ENCODE measurements at regions not wholly inside any gene's neighbourhood (a gene's known extent, or its start where the extent isn't known, plus 50 kb on each side); places are given as distances from the start of the nearest gene placed in this dataset.
"Not testable (repeated sequence)": the region's sequence is repeated elsewhere in the genome, so short reads cannot be mapped to it uniquely, and the experiment has no call there.

DNA sequence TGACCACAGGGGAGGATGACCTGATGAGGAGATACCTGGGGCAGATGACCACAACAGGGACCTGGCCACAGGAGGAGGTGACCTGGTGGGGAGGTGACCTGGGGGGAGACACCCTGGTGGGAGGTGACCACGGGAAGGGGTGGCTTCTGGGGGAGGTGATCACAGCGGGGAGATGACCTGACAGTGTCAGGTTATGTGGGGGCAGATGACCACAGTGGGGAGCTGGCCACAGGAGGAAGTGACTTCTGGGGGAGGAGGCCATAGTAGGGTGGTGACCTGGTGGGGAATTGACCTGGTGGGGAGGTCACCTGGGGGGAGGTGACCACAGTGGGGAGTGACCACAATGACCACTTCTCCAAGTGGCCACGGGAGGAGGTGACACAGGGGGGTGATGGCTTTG lies 4381.5 kb upstream of the TPTE start:
- H3K27me3 Mint-ChIP-seq (ENCODE audit: insufficient read depth, unreplicated experiment); H3K36me3 Mint-ChIP-seq (ENCODE audit: insufficient read depth, unreplicated experiment); POLR2A ChIA-PET; H3K9me3 Mint-ChIP-seq (ENCODE audit: unreplicated experiment); H3K27ac Mint-ChIP-seq (ENCODE audit: low read depth, unreplicated experiment); H3K4me3 Mint-ChIP-seq (ENCODE audit: unreplicated experiment); intact Hi-C loops (cut with micrococcal nuclease); H3K4me1 Mint-ChIP-seq (ENCODE audit: insufficient read depth, unreplicated experiment); BruUV-seq (replicated peaks); CTCF ChIA-PET; DNase-seq (ENCODE audit: unreplicated experiment): not testable (repeated sequence)

DNA sequence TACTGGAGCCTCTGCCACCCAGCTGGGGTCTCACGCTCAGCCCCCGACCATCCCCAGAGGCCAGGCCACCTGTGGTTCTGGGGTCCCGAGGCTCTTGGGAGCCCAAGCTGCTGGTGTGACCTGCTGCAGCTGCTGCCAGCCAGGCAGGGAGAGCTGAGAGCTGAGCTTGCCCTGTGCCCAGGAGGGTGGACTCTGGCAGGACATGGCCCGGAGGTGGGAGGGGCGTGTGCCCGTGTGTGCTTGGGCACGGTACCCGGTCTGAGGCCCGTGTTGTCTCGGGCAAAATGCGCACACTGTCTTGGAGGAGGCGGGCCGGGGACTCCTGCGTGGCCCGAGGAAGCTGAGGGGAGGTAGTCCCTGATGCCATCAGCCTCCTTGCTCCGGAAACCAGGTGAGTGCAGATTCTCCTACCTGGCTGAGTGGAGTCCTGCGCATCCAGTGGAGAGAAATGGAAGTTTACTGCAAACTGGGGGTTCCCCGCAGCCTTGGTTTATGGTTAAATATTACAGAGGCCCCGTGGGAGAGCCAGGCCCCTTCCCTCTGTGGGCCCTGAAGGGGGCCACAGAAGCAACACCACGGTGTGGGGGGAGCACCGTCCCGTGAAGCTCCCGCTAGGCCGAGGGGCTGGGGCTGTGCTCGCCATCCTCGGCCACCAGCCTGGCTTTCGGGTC lies 4380.8 kb upstream of the TPTE start:
- CTCF ChIA-PET; H3K27ac Mint-ChIP-seq (ENCODE audit: low read depth, unreplicated experiment); H3K4me1 Mint-ChIP-seq (ENCODE audit: insufficient read depth, unreplicated experiment); POLR2A ChIA-PET; H3K36me3 Mint-ChIP-seq (ENCODE audit: insufficient read depth, unreplicated experiment); BruUV-seq (replicated peaks); H3K9me3 Mint-ChIP-seq (ENCODE audit: unreplicated experiment); DNase-seq (ENCODE audit: unreplicated experiment); H3K4me3 Mint-ChIP-seq (ENCODE audit: unreplicated experiment); H3K27me3 Mint-ChIP-seq (ENCODE audit: insufficient read depth, unreplicated experiment); intact Hi-C loops (cut with micrococcal nuclease): not testable (repeated sequence)

DNA sequence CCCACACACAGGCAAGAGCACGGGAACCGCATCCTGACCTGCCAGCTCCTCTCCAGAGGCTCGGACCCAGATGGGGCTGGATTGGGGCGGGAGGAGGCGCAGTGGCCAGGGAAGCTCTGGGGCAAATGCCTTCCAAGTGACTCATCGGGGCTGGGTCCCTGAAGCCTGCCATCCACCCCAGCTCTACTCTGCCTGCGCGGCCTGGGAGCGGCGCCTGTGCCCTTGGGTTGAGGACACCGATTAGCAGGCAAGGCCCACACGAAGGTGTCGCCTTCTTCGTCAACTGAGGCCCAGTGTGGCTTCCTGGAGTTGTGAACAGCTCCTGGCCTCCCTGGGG lies 4380.3 kb upstream of the TPTE start:
- H3K9me3 Mint-ChIP-seq (ENCODE audit: unreplicated experiment); DNase-seq (ENCODE audit: unreplicated experiment); H3K4me3 Mint-ChIP-seq (ENCODE audit: unreplicated experiment); H3K4me1 Mint-ChIP-seq (ENCODE audit: insufficient read depth, unreplicated experiment); H3K36me3 Mint-ChIP-seq (ENCODE audit: insufficient read depth, unreplicated experiment); H3K27me3 Mint-ChIP-seq (ENCODE audit: insufficient read depth, unreplicated experiment); POLR2A ChIA-PET; CTCF ChIA-PET; BruUV-seq (replicated peaks); H3K27ac Mint-ChIP-seq (ENCODE audit: low read depth, unreplicated experiment); intact Hi-C loops (cut with micrococcal nuclease): not testable (repeated sequence)

DNA sequence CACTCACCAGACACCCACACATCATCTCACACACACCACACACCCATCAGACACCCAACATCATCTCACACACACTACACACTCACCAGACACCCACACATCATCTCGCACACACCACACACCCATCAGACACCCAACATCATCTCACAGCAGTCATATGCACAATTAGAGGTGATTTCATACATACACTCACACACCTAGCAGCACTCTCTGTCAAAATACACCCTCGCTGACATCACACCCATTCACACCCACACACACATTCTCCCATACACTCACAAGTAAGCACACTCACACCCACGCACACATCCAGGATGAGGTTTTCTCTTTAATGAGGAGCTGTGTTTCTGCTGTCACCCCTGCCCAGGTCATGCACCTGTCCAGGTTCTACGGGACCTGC lies 4368.2 kb upstream of the TPTE start:
- DNase-seq (ENCODE audit: unreplicated experiment); POLR2A ChIA-PET; H3K27me3 Mint-ChIP-seq (ENCODE audit: insufficient read depth, unreplicated experiment); CTCF ChIA-PET; H3K36me3 Mint-ChIP-seq (ENCODE audit: insufficient read depth, unreplicated experiment); H3K4me3 Mint-ChIP-seq (ENCODE audit: unreplicated experiment); H3K9me3 Mint-ChIP-seq (ENCODE audit: unreplicated experiment); intact Hi-C loops (cut with micrococcal nuclease); H3K27ac Mint-ChIP-seq (ENCODE audit: low read depth, unreplicated experiment); BruUV-seq (replicated peaks); H3K4me1 Mint-ChIP-seq (ENCODE audit: insufficient read depth, unreplicated experiment): not testable (repeated sequence)

DNA sequence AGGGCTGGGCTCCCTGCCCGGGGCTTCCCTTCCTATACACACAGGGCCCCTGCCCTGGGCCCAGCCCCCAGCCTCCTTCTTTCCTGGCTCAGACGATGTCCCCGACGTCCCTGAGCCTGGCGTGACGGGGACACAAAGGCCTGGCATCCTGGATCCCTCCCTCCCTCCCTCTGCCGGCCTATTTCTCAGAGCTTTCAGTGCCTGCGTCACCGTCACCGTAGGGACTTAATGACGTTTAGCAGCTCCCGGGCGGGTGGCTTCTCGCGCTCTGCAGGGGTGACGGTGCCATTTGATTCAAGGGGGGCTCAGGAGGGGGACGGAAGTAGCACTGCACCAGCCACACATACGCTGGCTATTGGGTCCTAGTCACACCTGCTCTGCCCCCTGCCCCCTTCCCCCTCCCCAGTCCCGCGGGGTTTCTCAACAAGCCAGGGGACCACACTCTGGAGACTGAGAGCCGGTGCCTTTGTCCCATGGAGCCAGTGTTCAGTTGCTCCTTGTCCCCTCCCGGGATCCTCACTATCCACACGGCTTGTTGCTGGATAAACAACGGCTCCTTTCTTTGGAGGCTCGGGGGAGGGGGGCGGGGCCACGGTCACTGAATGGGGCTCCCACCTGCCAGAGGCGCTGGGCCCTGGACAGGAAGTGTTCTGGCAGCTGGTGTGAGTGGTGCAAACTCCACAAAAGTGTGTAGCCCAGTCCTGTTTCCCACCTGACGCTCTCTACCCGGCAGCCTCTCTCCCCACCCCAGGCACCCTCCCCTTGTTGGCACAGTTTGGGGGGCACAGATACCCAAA lies 4366.7 kb upstream of the TPTE start:
- H3K9me3 Mint-ChIP-seq (ENCODE audit: unreplicated experiment); POLR2A ChIA-PET; DNase-seq (ENCODE audit: unreplicated experiment); intact Hi-C loops (cut with micrococcal nuclease); BruUV-seq (replicated peaks); H3K4me3 Mint-ChIP-seq (ENCODE audit: unreplicated experiment); H3K4me1 Mint-ChIP-seq (ENCODE audit: insufficient read depth, unreplicated experiment); H3K36me3 Mint-ChIP-seq (ENCODE audit: insufficient read depth, unreplicated experiment); H3K27me3 Mint-ChIP-seq (ENCODE audit: insufficient read depth, unreplicated experiment); CTCF ChIA-PET; H3K27ac Mint-ChIP-seq (ENCODE audit: low read depth, unreplicated experiment): not testable (repeated sequence)

DNA sequence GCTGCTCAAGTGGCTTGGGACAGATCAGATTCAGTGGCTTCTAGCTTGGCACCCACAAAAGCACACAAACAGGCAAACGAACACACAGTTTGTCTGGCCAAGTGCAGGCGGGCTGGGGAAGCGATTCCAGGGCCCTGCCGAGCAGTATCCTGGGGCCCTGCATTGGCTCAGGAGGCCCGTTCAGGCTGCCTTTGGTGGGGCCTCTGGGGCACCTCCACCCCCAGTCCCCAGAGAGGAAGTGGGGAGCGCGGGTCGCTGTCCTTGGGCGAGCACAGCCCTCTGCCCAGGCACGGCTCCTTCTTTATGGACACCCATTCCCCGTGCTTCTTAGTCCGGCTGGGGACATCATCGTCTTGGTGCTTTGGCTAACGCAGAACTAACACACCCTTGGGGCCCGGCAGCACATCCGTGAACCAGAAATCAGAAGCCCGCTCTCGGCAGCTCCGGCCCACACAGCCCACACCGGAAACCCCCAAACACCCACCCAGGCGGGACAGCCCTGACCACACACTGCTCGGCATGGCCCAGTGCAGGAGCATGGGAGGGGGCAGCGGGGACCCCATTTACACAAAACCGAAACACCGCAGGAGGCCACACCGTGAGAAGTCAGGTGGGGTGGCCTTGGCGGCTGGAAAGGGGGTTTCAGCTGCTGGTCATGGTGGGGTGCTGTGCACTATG lies 4364.5 kb upstream of the TPTE start:
- POLR2A ChIA-PET; H3K4me3 Mint-ChIP-seq (ENCODE audit: unreplicated experiment); H3K9me3 Mint-ChIP-seq (ENCODE audit: unreplicated experiment); H3K36me3 Mint-ChIP-seq (ENCODE audit: insufficient read depth, unreplicated experiment); BruUV-seq (replicated peaks); H3K4me1 Mint-ChIP-seq (ENCODE audit: insufficient read depth, unreplicated experiment); H3K27ac Mint-ChIP-seq (ENCODE audit: low read depth, unreplicated experiment); intact Hi-C loops (cut with micrococcal nuclease); CTCF ChIA-PET; H3K27me3 Mint-ChIP-seq (ENCODE audit: insufficient read depth, unreplicated experiment); DNase-seq (ENCODE audit: unreplicated experiment): not testable (repeated sequence)

DNA sequence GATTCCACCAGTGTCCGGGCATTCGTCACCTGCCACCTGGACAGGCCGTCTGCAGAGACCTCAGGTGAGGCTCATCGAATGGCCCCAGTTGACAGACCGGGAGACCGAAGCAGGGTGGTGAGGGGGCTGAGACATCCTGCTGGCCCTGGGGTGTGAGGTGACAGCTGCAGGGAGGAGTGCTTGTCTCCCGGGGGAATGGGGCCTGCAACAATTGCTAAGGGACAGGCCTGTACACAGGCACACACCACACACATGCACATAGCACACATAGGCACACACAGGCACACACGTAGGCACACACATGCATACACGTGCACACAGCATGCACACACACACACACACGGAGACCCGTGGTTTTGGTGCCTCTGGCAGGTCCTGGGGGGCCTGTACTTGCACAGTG lies 4363.9 kb upstream of the TPTE start:
- intact Hi-C loops (cut with micrococcal nuclease); H3K4me3 Mint-ChIP-seq (ENCODE audit: unreplicated experiment); H3K36me3 Mint-ChIP-seq (ENCODE audit: insufficient read depth, unreplicated experiment); BruUV-seq (replicated peaks); CTCF ChIA-PET; H3K27ac Mint-ChIP-seq (ENCODE audit: low read depth, unreplicated experiment); DNase-seq (ENCODE audit: unreplicated experiment); H3K4me1 Mint-ChIP-seq (ENCODE audit: insufficient read depth, unreplicated experiment); POLR2A ChIA-PET; H3K27me3 Mint-ChIP-seq (ENCODE audit: insufficient read depth, unreplicated experiment); H3K9me3 Mint-ChIP-seq (ENCODE audit: unreplicated experiment): not testable (repeated sequence)

DNA sequence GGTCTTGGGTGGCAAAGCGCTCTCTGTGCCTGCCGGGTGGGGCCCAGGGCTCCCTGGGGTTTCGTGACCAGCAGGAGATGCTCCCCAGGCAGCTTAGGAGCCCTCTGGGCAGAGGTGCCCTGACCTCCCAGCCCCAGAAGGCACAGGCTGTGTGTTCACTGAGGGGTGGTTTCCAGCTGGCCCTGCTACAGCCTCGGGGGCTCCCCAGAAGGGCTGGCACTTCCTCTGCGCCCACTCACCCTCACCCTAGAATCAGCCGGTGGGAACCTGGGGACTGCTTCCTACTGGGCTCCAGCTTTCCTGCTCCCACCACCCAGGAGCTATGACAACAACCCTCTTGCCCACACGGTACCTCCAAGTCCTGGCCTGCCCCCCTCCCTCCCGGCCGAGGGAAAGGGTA lies 4363.2 kb upstream of the TPTE start:
- H3K4me3 Mint-ChIP-seq (ENCODE audit: unreplicated experiment); BruUV-seq (replicated peaks); H3K27ac Mint-ChIP-seq (ENCODE audit: low read depth, unreplicated experiment); H3K27me3 Mint-ChIP-seq (ENCODE audit: insufficient read depth, unreplicated experiment); intact Hi-C loops (cut with micrococcal nuclease); H3K9me3 Mint-ChIP-seq (ENCODE audit: unreplicated experiment); CTCF ChIA-PET; DNase-seq (ENCODE audit: unreplicated experiment); H3K4me1 Mint-ChIP-seq (ENCODE audit: insufficient read depth, unreplicated experiment); POLR2A ChIA-PET; H3K36me3 Mint-ChIP-seq (ENCODE audit: insufficient read depth, unreplicated experiment): not testable (repeated sequence)
